Immature natural killer cell (primary cell): ENCODE measurements at regions not wholly inside any gene's neighbourhood (a gene's known extent, or its start where the extent isn't known, plus 50 kb on each side); places are given as distances from the start of the nearest gene placed in this dataset.
"Not testable (repeated sequence)": the region's sequence is repeated elsewhere in the genome, so short reads cannot be mapped to it uniquely, and the experiment has no call there.

Source experiments
- DNase-seq, 3 donors: peaks; one replicate each; pipeline ENCODE4 v3.0.0; 2022; ENCODE audit warnings: mixed read lengths in 1 of 3
- H3K27ac Mint-ChIP-seq, 6 donors: one replicate each; pipeline ENCODE4 v1.8.0; 2020; ENCODE audit warnings: mixed read lengths in 6 of 6, mild to moderate bottlenecking in 5 of 6, inconsistent platforms in 4 of 6, moderate library complexity in 3 of 6
- H3K27me3 Mint-ChIP-seq, 3 donors: one replicate each; pipeline ENCODE4 v1.8.0; 2020 to 2021; ENCODE audit warnings: low read depth in 3 of 3, mild to moderate bottlenecking in 3 of 3, mixed read lengths in 3 of 3, moderate library complexity in 3 of 3, inconsistent platforms in 1 of 3
- H3K36me3 Mint-ChIP-seq, 3 donors: one replicate each; pipeline ENCODE4 v1.8.0; 2020; ENCODE audit warnings: mixed read lengths in 3 of 3, inconsistent platforms in 2 of 3, mild to moderate bottlenecking in 2 of 3
- H3K4me1 Mint-ChIP-seq, 2 donors: one replicate each; pipeline ENCODE4 v1.8.0; 2020; ENCODE audit warnings: inconsistent platforms in 2 of 2, mild to moderate bottlenecking in 2 of 2, mixed read lengths in 2 of 2, moderate library complexity in 1 of 2
- H3K4me3 Mint-ChIP-seq, 5 donors: one replicate each; pipeline ENCODE4 v1.8.0; 2020; ENCODE audit warnings: mild to moderate bottlenecking in 5 of 5, mixed read lengths in 5 of 5, inconsistent platforms in 3 of 5, moderate library complexity in 3 of 5
- H3K9me3 Mint-ChIP-seq, 6 donors: one replicate each; pipeline ENCODE4 v1.8.0; 2020; ENCODE audit warnings: mild to moderate bottlenecking in 6 of 6, mixed read lengths in 6 of 6, inconsistent platforms in 4 of 6, moderate library complexity in 3 of 6

GRCh38 chr3:177348974-177349373, 151.7 kb upstream of the TBL1XR1 start:
- DNase-seq, result no peak
- no peak overlapping the region for H3K4me3 Mint-ChIP-seq
- peaks cover 13 to 18% of the 10 kb centered on the region in 2 donors for H3K4me1 Mint-ChIP-seq
- H3K27ac Mint-ChIP-seq, result peak overlapping the region in 1 of 6 donors; percentile 45
- H3K27me3 Mint-ChIP-seq, result peaks cover 0 to 6% (median 1%) of the 10 kb centered on the region in 3 donors
- H3K9me3 Mint-ChIP-seq, result no peaks in the 10 kb centered on the region
- no peaks in the 10 kb centered on the region for H3K36me3 Mint-ChIP-seq

GRCh38 chr3:177349384-177349783, 152.1 kb upstream of the TBL1XR1 start:
- Mint-ChIP-seq H3K4me3 (no peak overlapping the region), H3K27ac (no peak overlapping the region), H3K9me3 (no peaks in the 10 kb centered on the region), H3K27me3 (peaks cover 0 to 6% (median 0%) of the 10 kb centered on the region in 3 donors), H3K4me1 (peaks cover 13 to 18% of the 10 kb centered on the region in 2 donors), H3K36me3 (no peaks in the 10 kb centered on the region)
- DNase-seq, result no peak

GRCh38 chr3:177350121-177350520, 152.8 kb upstream of the TBL1XR1 start:
- Mint-ChIP-seq H3K4me3 (no peak overlapping the region), H3K27me3 (peaks cover 0 to 4% (median 0%) of the 10 kb centered on the region in 3 donors), H3K36me3 (no peaks in the 10 kb centered on the region), H3K27ac (no peak overlapping the region), H3K4me1 (peaks cover 11 to 12% of the 10 kb centered on the region in 2 donors), H3K9me3 (no peaks in the 10 kb centered on the region)
- DNase-seq, result no peak

DNA sequence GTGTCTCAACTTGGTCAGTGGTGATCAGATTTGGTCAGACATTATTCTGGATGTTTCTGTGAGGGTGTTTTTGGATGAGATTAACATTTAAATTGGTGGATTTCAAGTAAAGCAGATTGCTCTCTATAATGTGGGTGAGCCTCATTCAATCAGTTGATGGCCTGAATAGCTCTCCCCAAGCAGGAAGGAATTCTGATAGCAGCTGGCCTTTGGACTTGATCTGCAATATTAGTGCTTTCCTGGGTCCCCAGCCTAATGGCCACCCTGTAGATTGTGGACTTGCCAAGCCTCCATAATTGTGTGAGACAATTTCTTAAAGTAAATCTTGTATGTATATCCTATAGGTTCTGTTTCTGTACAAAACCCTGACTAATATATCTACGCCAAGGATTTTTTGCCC, 153.9 kb upstream of the TBL1XR1 start:
- Mint-ChIP-seq H3K4me3 (no peak overlapping the region), H3K9me3 (no peaks in the 10 kb centered on the region), H3K27me3 (peaks cover 0 to 5% (median 0%) of the 10 kb centered on the region in 3 donors), H3K27ac (peak overlapping the region in 1 of 6 donors; percentile 45), H3K4me1 (peaks cover 1 to 2% of the 10 kb centered on the region in 2 donors), H3K36me3 (no peaks in the 10 kb centered on the region)
- no peak for DNase-seq

DNA sequence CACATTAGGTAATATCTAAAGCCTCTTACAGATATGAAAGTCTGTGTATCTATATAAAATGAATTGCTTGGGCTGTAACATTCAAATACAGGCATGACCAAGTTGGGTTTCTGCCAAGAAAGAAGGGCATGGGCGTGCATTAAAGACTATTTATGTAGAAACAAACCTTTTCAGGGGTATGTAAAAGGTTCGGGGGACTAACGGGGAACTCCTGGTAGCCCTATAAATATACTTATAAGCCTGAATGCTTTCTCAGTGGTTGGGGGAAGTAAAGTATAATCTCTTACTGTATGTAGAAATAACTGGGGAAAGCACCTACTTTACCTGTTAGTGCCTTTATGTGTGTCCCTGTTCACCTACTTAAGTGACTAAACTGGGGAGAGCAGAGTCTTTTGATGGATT, 154.5 kb upstream of the TBL1XR1 start:
- peaks cover 0 to 5% (median 0%) of the 10 kb centered on the region in 3 donors for H3K27me3 Mint-ChIP-seq
- no peak overlapping the region for H3K4me3 Mint-ChIP-seq
- DNase-seq, result no peak
- H3K9me3 Mint-ChIP-seq, result no peaks in the 10 kb centered on the region
- H3K27ac Mint-ChIP-seq, result no peak overlapping the region
- no peaks in the 10 kb centered on the region for H3K36me3 Mint-ChIP-seq
- peaks cover 2 to 3% of the 10 kb centered on the region in 2 donors for H3K4me1 Mint-ChIP-seq

- DNase-seq, result no peak
- Mint-ChIP-seq H3K27me3 (peaks cover 0 to 3% (median 0%) of the 10 kb centered on the region in 3 donors), H3K36me3 (no peaks in the 10 kb centered on the region), H3K4me1 (peaks cover 6 to 8% of the 10 kb centered on the region in 2 donors), H3K4me3 (no peak overlapping the region), H3K9me3 (no peaks in the 10 kb centered on the region), H3K27ac (no peak overlapping the region)
Observed at GRCh38 chr3:177352424-177352823, 155.1 kb upstream of the TBL1XR1 start.

- Mint-ChIP-seq H3K27ac (peak overlapping the region in 1 of 6 donors; percentile 17), H3K36me3 (no peaks in the 10 kb centered on the region), H3K4me1 (peaks cover 13 to 15% of the 10 kb centered on the region in 2 donors), H3K27me3 (peaks cover 0 to 6% (median 2%) of the 10 kb centered on the region in 3 donors), H3K4me3 (no peak overlapping the region), H3K9me3 (no peaks in the 10 kb centered on the region)
- DNase-seq, result no peak
Observed at GRCh38 chr3:177353140-177353539, 155.9 kb upstream of the TBL1XR1 start.

- Mint-ChIP-seq H3K4me1 (peaks cover 21 to 23% of the 10 kb centered on the region in 2 donors), H3K27me3 (peaks cover 7 to 14% (median 9%) of the 10 kb centered on the region in 3 donors), H3K27ac (peak overlapping the region in 1 of 6 donors; percentile 17)
- not testable (repeated sequence) for H3K9me3 Mint-ChIP-seq, H3K36me3 Mint-ChIP-seq, H3K4me3 Mint-ChIP-seq, DNase-seq
Observed at GRCh38 chr3:177353879-177354278, 156.6 kb upstream of the TBL1XR1 start.

- Mint-ChIP-seq H3K4me1 (peaks cover 27 to 29% of the 10 kb centered on the region in 2 donors), H3K27ac (no peak overlapping the region)
- DNase-seq, result no peak
Observed at GRCh38 chr3:177354466-177354865, 157.2 kb upstream of the TBL1XR1 start.

GRCh38 chr3:177356113-177356512, 158.8 kb upstream of the TBL1XR1 start:
- H3K9me3 Mint-ChIP-seq, result peaks cover 0 to 5% (median 0%) of the 10 kb centered on the region in 6 donors
- H3K36me3 Mint-ChIP-seq, result no peaks in the 10 kb centered on the region
- no peak overlapping the region for H3K4me3 Mint-ChIP-seq
- H3K27ac Mint-ChIP-seq, result peak overlapping the region in 5 of 6 donors; percentile 33 to 99 (median 62)
- peaks cover 41 to 45% of the 10 kb centered on the region in 2 donors for H3K4me1 Mint-ChIP-seq
- DNase-seq, result no peak
- peaks cover 29 to 35% (median 30%) of the 10 kb centered on the region in 3 donors for H3K27me3 Mint-ChIP-seq

More at GRCh38 chr3:177354466-177354865, 157.2 kb upstream of the TBL1XR1 start:
- Mint-ChIP-seq H3K27me3 (peaks cover 13 to 20% (median 15%) of the 10 kb centered on the region in 3 donors), H3K36me3 (no peaks in the 10 kb centered on the region), H3K9me3 (no peaks in the 10 kb centered on the region), H3K4me3 (no peak overlapping the region)

GRCh38 chr3:177356952-177357351, 159.7 kb upstream of the TBL1XR1 start:
- peaks cover 48 to 54% of the 10 kb centered on the region in 2 donors for H3K4me1 Mint-ChIP-seq
- H3K27me3 Mint-ChIP-seq, result peaks cover 29 to 35% (median 30%) of the 10 kb centered on the region in 3 donors

GRCh38 chr3:177357352-177358090, 160.2 kb upstream of the TBL1XR1 start:
- Mint-ChIP-seq H3K4me1 (peaks cover 48 to 54% of the 10 kb centered on the region in 2 donors), H3K4me3 (peak overlapping the region; percentile 91 to 94 (median 93)), H3K27ac (peak overlapping the region; percentile 90 to 99 (median 98)), H3K9me3 (peaks cover 0 to 5% (median 0%) of the 10 kb centered on the region in 6 donors), H3K36me3 (no peaks in the 10 kb centered on the region), H3K27me3 (peaks cover 29 to 35% (median 30%) of the 10 kb centered on the region in 3 donors)
- DNase-seq, result no peak

More at GRCh38 chr3:177356952-177357351, 159.7 kb upstream of the TBL1XR1 start:
- DNase-seq, result no peak
- Mint-ChIP-seq H3K4me3 (no peak overlapping the region), H3K36me3 (no peaks in the 10 kb centered on the region), H3K9me3 (peaks cover 0 to 5% (median 0%) of the 10 kb centered on the region in 6 donors), H3K27ac (peak overlapping the region in 5 of 6 donors; percentile 63 to 99 (median 99))

DNA sequence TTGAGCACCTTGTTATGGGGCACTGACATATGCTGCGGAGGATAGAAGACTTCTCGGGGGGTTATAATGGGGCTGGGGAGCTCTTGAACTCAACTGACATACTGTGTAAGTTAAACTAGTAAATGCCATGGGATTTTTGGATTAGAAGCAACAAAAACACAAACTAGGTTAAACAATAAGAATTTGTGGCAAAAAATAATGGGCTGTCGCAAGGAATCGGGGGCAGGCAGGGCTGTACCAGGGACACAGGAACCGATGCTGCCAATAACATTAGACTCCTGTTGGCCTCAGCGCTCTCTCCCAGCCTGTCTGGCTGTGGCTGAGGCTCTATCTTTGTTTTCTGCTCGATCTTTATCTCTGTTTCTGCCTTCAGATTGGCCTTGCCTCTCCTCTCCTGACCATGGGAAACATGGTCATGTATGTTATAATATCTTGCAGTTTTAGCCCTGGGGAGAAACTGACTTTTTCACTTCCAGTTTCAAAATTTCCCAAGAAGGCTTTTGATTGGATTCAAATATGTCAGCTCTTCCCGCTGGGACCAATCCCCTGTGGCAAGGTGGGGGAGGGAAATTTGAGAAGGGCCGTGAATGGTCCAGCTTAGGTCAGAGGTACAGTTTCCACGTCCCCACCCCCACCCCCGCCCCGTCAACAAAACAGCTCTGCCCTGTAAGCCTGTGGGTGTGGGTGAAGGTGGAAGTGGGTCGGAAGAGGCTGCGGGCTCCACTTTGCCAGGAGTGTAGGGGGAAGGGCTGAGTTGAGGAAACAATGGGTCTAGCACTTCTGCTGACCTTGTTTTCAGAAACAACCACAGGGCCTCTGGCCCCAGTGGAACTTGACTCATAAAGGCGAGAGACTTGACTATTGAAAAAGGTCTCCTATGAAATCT, 161.1 kb upstream of the TBL1XR1 start:
- peaks cover 0 to 5% (median 0%) of the 10 kb centered on the region in 6 donors for H3K9me3 Mint-ChIP-seq
- DNase-seq, result peak; percentile 91 to 92 (median 92)
- peak overlapping the region; percentile 90 to 99 (median 98) for H3K27ac Mint-ChIP-seq
- peak overlapping the region; percentile 91 to 94 (median 93) for H3K4me3 Mint-ChIP-seq
- H3K4me1 Mint-ChIP-seq, result peaks cover 48 to 54% of the 10 kb centered on the region in 2 donors
- H3K36me3 Mint-ChIP-seq, result no peaks in the 10 kb centered on the region
- peaks cover 29 to 33% (median 30%) of the 10 kb centered on the region in 3 donors for H3K27me3 Mint-ChIP-seq
